Mesendoderm (in vitro differentiated cells): ENCODE measurements at regions not wholly inside any gene's neighbourhood (a gene's known extent, or its start where the extent isn't known, plus 50 kb on each side); places are given as distances from the start of the nearest gene placed in this dataset.

ENCODE experiments used
- DNase-seq: peaks from one replicate; pipeline ENCODE4 v3.0.0; 2013
- H2AK5ac ChIP-seq: 2 replicates; pipeline ENCODE4 v1.6.1; 2013; ENCODE audit warnings: low read length, inconsistent platforms
- H2BK120ac ChIP-seq: 2 replicates; pipeline ENCODE4 v1.6.1; 2013; ENCODE audit warnings: low read depth, mild to moderate bottlenecking, low read length, moderate library complexity, mixed read lengths
- H2BK15ac ChIP-seq: replicated peaks from 2 replicates; pipeline ENCODE4 v1.6.1; 2013; ENCODE audit warnings: low read depth, mild to moderate bottlenecking, moderate library complexity
- H2BK5ac ChIP-seq: 2 replicates; pipeline ENCODE4 v1.6.1; 2013; ENCODE audit warnings: low read length, inconsistent platforms
- H3K18ac ChIP-seq: 2 replicates; pipeline ENCODE4 v1.6.1; 2013; ENCODE audit warnings: mild to moderate bottlenecking, low read length, mixed read lengths
- H3K23ac ChIP-seq: one replicate; pipeline ENCODE4 v1.6.1; 2013; ENCODE audit warnings: low read length
- H3K27ac ChIP-seq: 2 replicates; pipeline ENCODE4 v1.5.1; 2013; ENCODE audit warnings: low read depth, mild to moderate bottlenecking, inconsistent platforms, low read length, moderate library complexity
- H3K27me3 ChIP-seq: 2 replicates; pipeline ENCODE4 v1.6.1; 2013; ENCODE audit warnings: low read length, control low read depth, mild to moderate bottlenecking, inconsistent platforms; ENCODE audit not compliant: insufficient read depth, poor library complexity
- H3K36me3 ChIP-seq: 2 replicates; pipeline ENCODE4 v1.6.1; 2013; ENCODE audit warnings: low read length, inconsistent platforms; ENCODE audit not compliant: control insufficient read depth, insufficient read depth
- H3K4ac ChIP-seq: one replicate; pipeline ENCODE4 v1.6.1; 2013; ENCODE audit warnings: low read depth, mild to moderate bottlenecking, low read length, moderate library complexity
- H3K4me1 ChIP-seq: 2 replicates; pipeline ENCODE4 v1.6.1; 2013; ENCODE audit warnings: low read depth, low read length, inconsistent platforms; ENCODE audit not compliant: control insufficient read depth
- H3K4me2 ChIP-seq: 2 replicates; pipeline ENCODE4 v1.6.1; 2013; ENCODE audit warnings: low read length
- H3K4me3 ChIP-seq: 2 replicates; pipeline ENCODE4 v1.5.1; 2013; ENCODE audit warnings: mild to moderate bottlenecking, low read length
- H3K56ac ChIP-seq: one replicate; pipeline ENCODE4 v1.6.1; 2013; ENCODE audit warnings: low read length
- H3K79me1 ChIP-seq: 2 replicates; pipeline ENCODE4 v1.6.1; 2013; ENCODE audit warnings: low read length, inconsistent platforms
- H3K79me2 ChIP-seq: 2 replicates; pipeline ENCODE4 v1.6.1; 2013; ENCODE audit warnings: mild to moderate bottlenecking, low read length; ENCODE audit not compliant: control insufficient read depth, insufficient read depth
- H3K9ac ChIP-seq: 2 replicates; pipeline ENCODE4 v1.6.1; 2013; ENCODE audit warnings: low read length, inconsistent platforms
- H4K5ac ChIP-seq: one replicate; pipeline ENCODE4 v1.6.1; 2013; ENCODE audit warnings: low read length
- H4K8ac ChIP-seq: one replicate; pipeline ENCODE4 v1.6.1; 2013; ENCODE audit warnings: low read depth, mild to moderate bottlenecking, control low read depth, low read length, moderate library complexity
- WGBS: extraction: QIAGEN DNeasy Blood & Tissue Kit; methylation state at CpG from one replicate; pipeline ENCODE4 v1.1.7; 2013; ENCODE audit warnings: low lambda C conversion rate, missing lambda C conversion rate; ENCODE audit not compliant: insufficient coverage; ENCODE audit errors: extremely low coverage; 5-methylcytosine and 5-hydroxymethylcytosine counted together

DNA sequence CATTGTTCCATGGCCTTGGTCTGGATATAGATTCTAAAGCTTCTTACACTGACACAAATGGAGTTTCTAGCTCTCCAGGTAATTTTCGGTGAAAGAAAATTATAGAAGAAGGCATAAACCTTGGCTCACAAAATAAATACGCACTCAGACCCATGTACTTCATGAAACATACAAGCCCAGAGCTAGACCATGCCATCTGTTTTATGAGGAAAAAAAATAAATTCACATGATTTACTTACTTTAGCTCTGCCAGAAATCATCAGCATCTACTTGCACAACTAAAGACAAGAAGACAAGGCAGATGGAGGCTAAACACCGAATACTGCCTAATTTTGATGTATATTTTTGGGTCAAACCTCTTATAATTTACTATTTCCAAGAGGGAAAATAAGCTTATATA is 197.4 kb upstream of the KLF14 start:
- Histone ChIP-seq H3K4me2 (no peak overlapping the region), H2AK5ac (no peak overlapping the region), H3K27ac (no peak overlapping the region), H3K4ac (no peak overlapping the region), H2BK15ac (no peak overlapping the region), H2BK120ac (no peak overlapping the region), H4K5ac (no peak overlapping the region), H2BK5ac (no peak overlapping the region), H3K4me1 (no peaks in the 10 kb centered on the region), H3K9ac (no peak overlapping the region), H3K79me1 (no peaks in the 10 kb centered on the region), H3K79me2 (no peaks in the 10 kb centered on the region), H3K23ac (no peak overlapping the region), H3K27me3 (no peaks in the 10 kb centered on the region), H4K8ac (no peak overlapping the region), H3K56ac (no peak overlapping the region), H3K18ac (no peak overlapping the region), H3K36me3 (no peaks in the 10 kb centered on the region), H3K4me3 (no peak overlapping the region)
- no CpG with 5 or more reads among the region's 3 CpGs for WGBS
- DNase-seq: no peak

GRCh38 chr7:130932088-130932487 is 198.1 kb upstream of the KLF14 start:
- no peak overlapping the region for H3K4me2 ChIP-seq
- H3K79me1 ChIP-seq: no peaks in the 10 kb centered on the region
- WGBS: 100% methylated on average over 1 of the region's 5 CpGs
- no peak overlapping the region for H4K5ac ChIP-seq
- no peak overlapping the region for H2BK120ac ChIP-seq
- H3K9ac ChIP-seq: no peak overlapping the region
- no peak overlapping the region for H3K56ac ChIP-seq
- H3K4me1 ChIP-seq: no peaks in the 10 kb centered on the region
- no peaks in the 10 kb centered on the region for H3K36me3 ChIP-seq
- no peak overlapping the region for H2BK5ac ChIP-seq
- no peak overlapping the region for H3K23ac ChIP-seq
- H3K27ac ChIP-seq: no peak overlapping the region
- H3K18ac ChIP-seq: no peak overlapping the region
- H2AK5ac ChIP-seq: no peak overlapping the region
- no peaks in the 10 kb centered on the region for H3K27me3 ChIP-seq
- DNase-seq: no peak
- H3K4me3 ChIP-seq: no peak overlapping the region
- no peak overlapping the region for H4K8ac ChIP-seq
- H2BK15ac ChIP-seq: no peak overlapping the region
- H3K4ac ChIP-seq: no peak overlapping the region
- H3K79me2 ChIP-seq: no peaks in the 10 kb centered on the region

GRCh38 chr7:130932667-130933432 is 198.8 kb upstream of the KLF14 start:
- H3K9ac ChIP-seq: no peak overlapping the region
- no peak overlapping the region for H2BK120ac ChIP-seq
- H3K27me3 ChIP-seq: no peaks in the 10 kb centered on the region
- no peak overlapping the region for H2BK15ac ChIP-seq
- no CpG with 5 or more reads among the region's 11 CpGs for WGBS
- no peak overlapping the region for H3K56ac ChIP-seq
- no peak overlapping the region for H3K4me3 ChIP-seq
- no peak overlapping the region for H3K4me2 ChIP-seq
- H3K18ac ChIP-seq: no peak overlapping the region
- H4K5ac ChIP-seq: no peak overlapping the region
- H3K23ac ChIP-seq: no peak overlapping the region
- no peak overlapping the region for H3K27ac ChIP-seq
- no peaks in the 10 kb centered on the region for H3K36me3 ChIP-seq
- H3K4me1 ChIP-seq: no peaks in the 10 kb centered on the region
- no peaks in the 10 kb centered on the region for H3K79me1 ChIP-seq
- no peak for DNase-seq
- no peaks in the 10 kb centered on the region for H3K79me2 ChIP-seq
- no peak overlapping the region for H3K4ac ChIP-seq
- H2BK5ac ChIP-seq: no peak overlapping the region
- no peak overlapping the region for H2AK5ac ChIP-seq
- H4K8ac ChIP-seq: no peak overlapping the region

- H2BK120ac ChIP-seq: no peak overlapping the region
- H3K27ac ChIP-seq: no peak overlapping the region
- no peak overlapping the region for H3K4me2 ChIP-seq
- no peaks in the 10 kb centered on the region for H3K36me3 ChIP-seq
- DNase-seq: no peak
- no peak overlapping the region for H2BK5ac ChIP-seq
- no peak overlapping the region for H3K23ac ChIP-seq
- H3K79me2 ChIP-seq: no peaks in the 10 kb centered on the region
- H3K4me1 ChIP-seq: no peaks in the 10 kb centered on the region
- H3K18ac ChIP-seq: no peak overlapping the region
- no peak overlapping the region for H3K4ac ChIP-seq
- no peak overlapping the region for H2AK5ac ChIP-seq
- no peak overlapping the region for H3K56ac ChIP-seq
- H4K5ac ChIP-seq: no peak overlapping the region
- H3K4me3 ChIP-seq: no peak overlapping the region
- no peaks in the 10 kb centered on the region for H3K27me3 ChIP-seq
- no peak overlapping the region for H3K9ac ChIP-seq
- WGBS: no CpG with 5 or more reads among the region's 4 CpGs
- H2BK15ac ChIP-seq: no peak overlapping the region
- no peaks in the 10 kb centered on the region for H3K79me1 ChIP-seq
- no peak overlapping the region for H4K8ac ChIP-seq
These were observed 199.9 kb upstream of the KLF14 start for GRCh38 chr7:130933919-130934318.

- Histone ChIP-seq H3K4ac (no peak overlapping the region), H4K5ac (no peak overlapping the region), H3K18ac (no peak overlapping the region), H3K23ac (no peak overlapping the region), H2BK120ac (no peak overlapping the region), H3K56ac (no peak overlapping the region), H4K8ac (no peak overlapping the region), H3K27me3 (no peaks in the 10 kb centered on the region), H3K4me1 (no peaks in the 10 kb centered on the region), H2AK5ac (no peak overlapping the region), H2BK15ac (no peak overlapping the region), H3K9ac (no peak overlapping the region), H3K4me3 (no peak overlapping the region), H3K36me3 (no peaks in the 10 kb centered on the region), H3K79me1 (no peaks in the 10 kb centered on the region), H3K4me2 (no peak overlapping the region), H2BK5ac (no peak overlapping the region), H3K27ac (no peak overlapping the region), H3K79me2 (no peaks in the 10 kb centered on the region)
- no CpG with 5 or more reads among the region's 11 CpGs for WGBS
- peak; percentile 47 for DNase-seq
These were observed 201.7 kb upstream of the KLF14 start for GRCh38 chr7:130935564-130936157.
